ENCODE measurements at regions not wholly inside any gene's neighbourhood (a gene's known extent, or its start where the extent isn't known, plus 50 kb on each side); places are given as distances from the start of the nearest gene placed in this dataset.

DNA sequence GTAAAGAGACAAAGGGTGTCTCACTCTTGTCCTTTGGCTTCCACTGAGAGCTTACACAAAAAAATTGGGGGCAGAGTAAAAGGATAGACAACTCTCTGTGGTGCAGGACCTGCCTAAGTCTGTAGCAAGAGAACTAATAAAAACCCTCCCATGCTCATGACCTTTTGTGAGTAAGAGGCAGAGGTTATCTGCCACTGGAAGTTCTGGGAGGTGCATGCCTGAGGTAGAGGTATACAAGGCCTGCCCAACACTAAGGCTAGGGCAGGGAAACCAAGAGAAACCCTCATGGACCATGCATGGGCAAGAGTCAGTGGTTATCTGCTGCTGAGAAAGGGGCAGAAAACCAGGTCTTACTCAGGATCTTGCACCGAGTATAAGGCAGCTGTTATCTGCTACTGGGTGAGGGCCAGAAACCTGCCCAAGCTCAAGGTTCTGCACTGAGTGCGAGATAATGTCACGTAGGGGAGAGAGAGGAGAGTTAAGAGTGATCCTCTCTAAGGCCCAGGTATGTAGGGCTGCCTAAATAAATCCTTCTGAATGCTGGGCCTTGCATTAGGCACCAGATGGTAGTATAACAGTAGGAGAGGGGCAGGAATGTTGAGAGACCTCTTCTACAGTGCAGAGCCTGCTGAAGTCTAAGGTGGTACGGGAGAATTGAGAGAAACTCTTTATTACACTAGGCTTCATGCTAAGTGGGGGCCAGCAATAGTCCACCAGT is 143.4 kb downstream of the MACROH2A1 start:
- TF ChIP-seq, protein P1, sequence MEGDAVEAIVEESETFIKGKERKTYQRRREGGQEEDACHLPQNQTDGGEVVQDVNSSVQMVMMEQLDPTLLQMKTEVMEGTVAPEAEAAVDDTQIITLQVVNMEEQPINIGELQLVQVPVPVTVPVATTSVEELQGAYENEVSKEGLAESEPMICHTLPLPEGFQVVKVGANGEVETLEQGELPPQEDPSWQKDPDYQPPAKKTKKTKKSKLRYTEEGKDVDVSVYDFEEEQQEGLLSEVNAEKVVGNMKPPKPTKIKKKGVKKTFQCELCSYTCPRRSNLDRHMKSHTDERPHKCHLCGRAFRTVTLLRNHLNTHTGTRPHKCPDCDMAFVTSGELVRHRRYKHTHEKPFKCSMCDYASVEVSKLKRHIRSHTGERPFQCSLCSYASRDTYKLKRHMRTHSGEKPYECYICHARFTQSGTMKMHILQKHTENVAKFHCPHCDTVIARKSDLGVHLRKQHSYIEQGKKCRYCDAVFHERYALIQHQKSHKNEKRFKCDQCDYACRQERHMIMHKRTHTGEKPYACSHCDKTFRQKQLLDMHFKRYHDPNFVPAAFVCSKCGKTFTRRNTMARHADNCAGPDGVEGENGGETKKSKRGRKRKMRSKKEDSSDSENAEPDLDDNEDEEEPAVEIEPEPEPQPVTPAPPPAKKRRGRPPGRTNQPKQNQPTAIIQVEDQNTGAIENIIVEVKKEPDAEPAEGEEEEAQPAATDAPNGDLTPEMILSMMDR (conservative IDR thresholded peaks at IDR 0.05; ENCODE audit: low read length) = no peak
- TF ChIP-seq EZH2phosphoT487 (IDR thresholded peaks at IDR 0.05; ENCODE audit: borderline replicate concordance) = no peak

DNA sequence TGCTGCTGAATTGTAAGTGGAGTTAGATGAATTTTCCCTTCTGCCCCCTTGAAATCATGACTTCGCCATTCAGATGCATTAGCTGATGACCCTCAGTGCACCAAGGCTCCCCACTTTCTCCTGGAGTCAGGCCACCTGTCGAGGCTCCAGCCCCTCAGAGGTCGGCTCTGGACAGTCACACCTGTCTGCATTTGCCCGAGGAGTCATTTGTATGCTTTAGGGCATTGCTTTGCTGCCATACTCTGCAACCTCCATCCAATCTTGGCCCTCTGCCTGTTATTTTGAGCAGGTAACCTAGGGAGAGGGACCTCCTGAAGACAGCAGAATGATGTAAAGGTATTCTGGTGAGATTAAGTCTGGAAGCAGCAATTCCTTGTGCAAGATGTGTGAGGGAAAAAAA is 144.8 kb downstream of the MACROH2A1 start:
- no peaks in the 10 kb centered on the region for H3K36me3 ChIP-seq (ENCODE audit: insufficient read depth, low read length)
- H3K27me3 ChIP-seq (ENCODE audit: insufficient read depth, low read length, poor library complexity, severe bottlenecking) = no peaks in the 10 kb centered on the region
- no peaks in the 10 kb centered on the region for H3K9me3 ChIP-seq (ENCODE audit: insufficient read depth, low read depth, low read length)
- H4K20me1 ChIP-seq (ENCODE audit: insufficient read depth, low read length, poor library complexity, severe bottlenecking) = no peaks in the 10 kb centered on the region
- no peaks in the 10 kb centered on the region for H3K79me2 ChIP-seq (ENCODE audit: insufficient read depth, low read length)
- no peak overlapping the region for H3K4me2 ChIP-seq (ENCODE audit: low read depth, low read length, poor library complexity, severe bottlenecking)
- no peaks in the 10 kb centered on the region for H3F3A ChIP-seq (ENCODE audit: low read depth)
- no peak overlapping the region for H3K9ac ChIP-seq (ENCODE audit: low read depth, low read length, poor library complexity, severe bottlenecking)
- H2AFZ ChIP-seq (ENCODE audit: low read length) = no peak overlapping the region
- no peak overlapping the region for H3K4me3 ChIP-seq (ENCODE audit: low read length, poor library complexity, severe bottlenecking)
- no peaks in the 10 kb centered on the region for H3K9me2 ChIP-seq (replicated peaks; ENCODE audit: low read depth, low read length)
- no peak for TF ChIP-seq EZH2phosphoT487 (IDR thresholded peaks at IDR 0.05; ENCODE audit: borderline replicate concordance)
- TF ChIP-seq, protein P1 (conservative IDR thresholded peaks at IDR 0.05; ENCODE audit: low read length) = no peak
- no peaks in the 10 kb centered on the region for H3K4me1 ChIP-seq (ENCODE audit: insufficient read depth, low read length, poor library complexity, severe bottlenecking)

More for the DNA sequence above, 143.4 kb downstream of the MACROH2A1 start:
- Histone ChIP-seq H3K27me3 (ENCODE audit: insufficient read depth, low read length, poor library complexity, severe bottlenecking) (no peaks in the 10 kb centered on the region), H3K9me3 (ENCODE audit: insufficient read depth, low read depth, low read length) (no peaks in the 10 kb centered on the region), H2AFZ (ENCODE audit: low read length) (no peak overlapping the region), H3K4me2 (ENCODE audit: low read depth, low read length, poor library complexity, severe bottlenecking) (no peak overlapping the region), H3K4me3 (ENCODE audit: low read length, poor library complexity, severe bottlenecking) (no peak overlapping the region), H3K36me3 (ENCODE audit: insufficient read depth, low read length) (no peaks in the 10 kb centered on the region), H3F3A (ENCODE audit: low read depth) (no peaks in the 10 kb centered on the region), H3K4me1 (ENCODE audit: insufficient read depth, low read length, poor library complexity, severe bottlenecking) (no peaks in the 10 kb centered on the region), H4K20me1 (ENCODE audit: insufficient read depth, low read length, poor library complexity, severe bottlenecking) (no peaks in the 10 kb centered on the region), H3K79me2 (ENCODE audit: insufficient read depth, low read length) (no peaks in the 10 kb centered on the region), H3K9ac (ENCODE audit: low read depth, low read length, poor library complexity, severe bottlenecking) (no peak overlapping the region), H3K9me2 (replicated peaks; ENCODE audit: low read depth, low read length) (no peaks in the 10 kb centered on the region)

DNA sequence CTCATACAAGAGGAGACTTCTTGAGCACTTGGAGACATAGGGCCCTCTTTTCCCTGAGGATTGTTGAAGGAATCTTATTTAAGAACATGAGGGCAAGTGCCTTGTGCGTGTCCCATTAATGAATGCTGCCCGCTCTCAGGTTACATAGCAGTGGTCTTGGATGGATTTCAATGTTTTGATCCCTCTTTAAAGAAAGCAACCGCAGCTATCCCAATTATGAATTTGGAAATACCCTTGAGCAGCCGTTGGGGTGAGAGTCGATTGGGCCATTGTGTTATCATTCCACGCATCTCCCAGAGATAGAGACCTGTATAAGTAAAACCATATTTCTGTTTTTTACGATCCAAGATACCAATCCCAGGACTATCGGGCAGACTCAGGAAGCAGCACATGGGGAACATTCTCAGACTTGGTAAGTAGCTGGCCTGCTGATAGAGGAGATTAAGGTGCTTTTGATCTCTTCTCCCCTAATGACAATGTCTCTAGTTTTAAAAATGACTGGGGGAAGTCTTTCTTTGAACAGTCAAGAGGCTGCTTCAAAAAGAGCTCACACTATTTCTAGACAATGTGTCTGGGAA is 145.3 kb downstream of the MACROH2A1 start:
- Histone ChIP-seq H3F3A (ENCODE audit: low read depth) (no peaks in the 10 kb centered on the region), H3K79me2 (ENCODE audit: insufficient read depth, low read length) (no peaks in the 10 kb centered on the region), H4K20me1 (ENCODE audit: insufficient read depth, low read length, poor library complexity, severe bottlenecking) (no peaks in the 10 kb centered on the region), H2AFZ (ENCODE audit: low read length) (no peak overlapping the region), H3K4me3 (ENCODE audit: low read length, poor library complexity, severe bottlenecking) (no peak overlapping the region), H3K27me3 (ENCODE audit: insufficient read depth, low read length, poor library complexity, severe bottlenecking) (no peaks in the 10 kb centered on the region), H3K9me2 (replicated peaks; ENCODE audit: low read depth, low read length) (no peaks in the 10 kb centered on the region), H3K9ac (ENCODE audit: low read depth, low read length, poor library complexity, severe bottlenecking) (no peak overlapping the region), H3K4me2 (ENCODE audit: low read depth, low read length, poor library complexity, severe bottlenecking) (no peak overlapping the region), H3K9me3 (ENCODE audit: insufficient read depth, low read depth, low read length) (no peaks in the 10 kb centered on the region), H3K4me1 (ENCODE audit: insufficient read depth, low read length, poor library complexity, severe bottlenecking) (no peaks in the 10 kb centered on the region), H3K36me3 (ENCODE audit: insufficient read depth, low read length) (no peaks in the 10 kb centered on the region)
- TF ChIP-seq, protein P1 (conservative IDR thresholded peaks at IDR 0.05; ENCODE audit: low read length) = no peak
- no peak for TF ChIP-seq EZH2phosphoT487 (IDR thresholded peaks at IDR 0.05; ENCODE audit: borderline replicate concordance)
